ENCODE measurements at regions not wholly inside any gene's neighbourhood (a gene's known extent, or its start where the extent isn't known, plus 50 kb on each side); places are given as distances from the start of the nearest gene placed in this dataset.

DNA sequence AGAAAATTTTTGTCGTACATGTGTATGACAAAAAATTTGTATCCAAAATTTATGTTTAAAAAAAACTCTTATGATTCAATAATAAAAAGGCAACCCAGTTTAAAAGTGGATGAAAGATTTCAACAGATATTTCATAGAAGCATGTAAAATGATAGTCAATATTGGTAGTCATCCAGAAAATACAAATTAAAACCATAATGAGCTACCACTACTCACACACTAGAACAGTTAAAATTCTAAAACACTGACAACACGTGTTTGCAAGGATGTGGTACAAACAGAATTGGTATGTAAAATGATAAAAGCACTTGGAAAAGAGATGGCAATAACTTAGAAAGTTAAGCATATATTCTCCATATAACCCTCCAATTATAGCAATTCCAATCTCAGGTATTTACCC, 303.0 kb upstream of the NR2F2 start:
- Histone ChIP-seq H3K4me1 (no peaks in the 10 kb centered on the region), H3K27ac (no peak overlapping the region), H3K9me3 (no peaks in the 10 kb centered on the region), H3K36me3 (no peaks in the 10 kb centered on the region), H3K4me3 (no peak overlapping the region), H3K27me3 (no peaks in the 10 kb centered on the region)
- no peak for DNase-seq
- intact Hi-C loops (cut with DNase I; ENCODE audit: low total_unique reads): no loop called here
- TF ChIP-seq, protein P1, sequence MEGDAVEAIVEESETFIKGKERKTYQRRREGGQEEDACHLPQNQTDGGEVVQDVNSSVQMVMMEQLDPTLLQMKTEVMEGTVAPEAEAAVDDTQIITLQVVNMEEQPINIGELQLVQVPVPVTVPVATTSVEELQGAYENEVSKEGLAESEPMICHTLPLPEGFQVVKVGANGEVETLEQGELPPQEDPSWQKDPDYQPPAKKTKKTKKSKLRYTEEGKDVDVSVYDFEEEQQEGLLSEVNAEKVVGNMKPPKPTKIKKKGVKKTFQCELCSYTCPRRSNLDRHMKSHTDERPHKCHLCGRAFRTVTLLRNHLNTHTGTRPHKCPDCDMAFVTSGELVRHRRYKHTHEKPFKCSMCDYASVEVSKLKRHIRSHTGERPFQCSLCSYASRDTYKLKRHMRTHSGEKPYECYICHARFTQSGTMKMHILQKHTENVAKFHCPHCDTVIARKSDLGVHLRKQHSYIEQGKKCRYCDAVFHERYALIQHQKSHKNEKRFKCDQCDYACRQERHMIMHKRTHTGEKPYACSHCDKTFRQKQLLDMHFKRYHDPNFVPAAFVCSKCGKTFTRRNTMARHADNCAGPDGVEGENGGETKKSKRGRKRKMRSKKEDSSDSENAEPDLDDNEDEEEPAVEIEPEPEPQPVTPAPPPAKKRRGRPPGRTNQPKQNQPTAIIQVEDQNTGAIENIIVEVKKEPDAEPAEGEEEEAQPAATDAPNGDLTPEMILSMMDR (IDR thresholded peaks at IDR 0.05): no peak
- no peak for TF ChIP-seq POLR2A (IDR thresholded peaks at IDR 0.05)

DNA sequence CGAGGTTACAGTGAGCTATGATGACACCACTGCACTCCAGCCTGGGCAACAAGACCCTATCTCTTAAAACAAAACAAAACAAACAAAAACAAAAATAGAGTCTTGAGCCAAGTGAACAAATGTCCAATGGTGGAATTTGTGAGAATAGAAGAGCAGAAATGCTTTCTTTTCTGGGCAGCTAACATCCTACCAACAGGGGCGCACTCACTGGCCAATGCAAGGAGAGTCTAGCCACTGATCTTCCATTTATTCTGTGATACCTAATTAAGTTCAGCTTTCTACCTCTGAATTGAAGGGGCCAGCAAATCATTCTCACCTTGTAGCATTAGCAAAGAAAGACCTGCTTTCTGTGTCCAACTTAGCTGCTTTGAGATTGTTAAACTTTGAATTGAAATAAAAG, 301.9 kb upstream of the NR2F2 start:
- Histone ChIP-seq H3K4me3 (no peak overlapping the region), H3K4me1 (no peaks in the 10 kb centered on the region), H3K36me3 (no peaks in the 10 kb centered on the region), H3K27ac (no peak overlapping the region), H3K27me3 (no peaks in the 10 kb centered on the region), H3K9me3 (no peaks in the 10 kb centered on the region)
- TF ChIP-seq, protein P1 (IDR thresholded peaks at IDR 0.05): no peak
- no peak for TF ChIP-seq POLR2A (IDR thresholded peaks at IDR 0.05)
- intact Hi-C loops (cut with DNase I; ENCODE audit: low total_unique reads): no loop called here
- no peak for DNase-seq

DNA sequence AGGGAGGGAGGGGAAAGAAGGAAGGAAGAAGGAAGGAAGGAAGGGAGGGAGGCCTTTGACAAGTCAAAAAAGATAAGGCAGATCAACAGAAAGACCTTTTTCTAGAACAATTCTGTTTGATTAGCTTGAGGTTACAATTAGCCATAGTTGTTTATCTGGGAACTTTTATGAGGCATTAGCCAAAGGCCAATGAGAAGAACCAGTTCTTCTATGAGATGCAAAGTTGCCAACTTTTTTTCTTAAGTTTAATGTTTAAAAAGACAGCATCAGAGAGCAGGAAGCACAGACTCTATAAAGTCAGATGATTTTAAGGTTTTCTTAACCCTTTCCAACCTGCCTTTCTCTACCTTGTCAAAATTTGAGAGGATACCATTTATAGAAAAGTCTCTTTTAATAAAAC, 301.3 kb upstream of the NR2F2 start:
- Histone ChIP-seq H3K9me3 (no peaks in the 10 kb centered on the region), H3K4me3 (no peak overlapping the region), H3K27me3 (no peaks in the 10 kb centered on the region), H3K36me3 (no peaks in the 10 kb centered on the region), H3K4me1 (no peaks in the 10 kb centered on the region), H3K27ac (no peak overlapping the region)
- TF ChIP-seq, protein P1 (IDR thresholded peaks at IDR 0.05): no peak
- no peak for TF ChIP-seq POLR2A (IDR thresholded peaks at IDR 0.05)
- intact Hi-C loops (cut with DNase I; ENCODE audit: low total_unique reads): no loop called here
- no peak for DNase-seq

DNA sequence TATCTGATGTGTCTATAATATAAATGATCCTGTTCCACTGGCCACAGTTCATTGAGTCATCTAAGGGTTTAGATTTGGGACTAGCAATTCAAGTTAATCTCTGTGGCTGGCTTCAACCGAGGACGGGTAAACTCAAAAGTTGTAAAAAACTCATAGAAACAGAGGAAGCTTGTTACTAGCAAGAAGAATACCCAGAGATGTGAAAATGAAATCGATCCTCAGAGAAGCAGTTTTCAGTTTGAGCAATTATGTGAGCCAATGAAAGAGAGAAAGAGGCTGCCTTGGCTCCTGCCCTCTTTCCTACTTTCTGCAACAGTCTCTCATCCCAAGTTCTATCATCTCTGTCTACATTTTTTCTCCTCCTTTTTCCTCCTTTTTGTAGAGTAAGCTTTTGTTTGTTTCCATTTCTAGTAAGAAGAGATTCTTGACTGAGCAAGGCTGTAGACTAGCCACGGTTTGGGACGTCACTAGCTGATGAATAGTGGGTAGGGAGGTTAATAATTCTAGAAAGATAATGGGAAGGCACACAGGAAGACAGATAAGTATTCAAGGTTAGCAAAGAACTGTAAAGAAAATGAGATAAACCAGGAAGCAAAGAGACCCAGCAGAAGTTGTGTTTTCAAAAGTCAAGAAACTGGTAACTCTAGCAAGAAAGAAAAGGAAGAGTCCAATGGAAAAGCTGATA, 298.9 kb upstream of the NR2F2 start:
- H3K9me3 ChIP-seq: no peaks in the 10 kb centered on the region
- no peak overlapping the region for H3K27ac ChIP-seq
- H3K36me3 ChIP-seq: no peaks in the 10 kb centered on the region
- H3K4me3 ChIP-seq: no peak overlapping the region
- DNase-seq: no peak
- H3K27me3 ChIP-seq: no peaks in the 10 kb centered on the region
- TF ChIP-seq, protein P1 (IDR thresholded peaks at IDR 0.05): no peak
- TF ChIP-seq POLR2A (IDR thresholded peaks at IDR 0.05): no peak
- H3K4me1 ChIP-seq: no peaks in the 10 kb centered on the region
- intact Hi-C loops (cut with DNase I; ENCODE audit: low total_unique reads): no loop called here

DNA sequence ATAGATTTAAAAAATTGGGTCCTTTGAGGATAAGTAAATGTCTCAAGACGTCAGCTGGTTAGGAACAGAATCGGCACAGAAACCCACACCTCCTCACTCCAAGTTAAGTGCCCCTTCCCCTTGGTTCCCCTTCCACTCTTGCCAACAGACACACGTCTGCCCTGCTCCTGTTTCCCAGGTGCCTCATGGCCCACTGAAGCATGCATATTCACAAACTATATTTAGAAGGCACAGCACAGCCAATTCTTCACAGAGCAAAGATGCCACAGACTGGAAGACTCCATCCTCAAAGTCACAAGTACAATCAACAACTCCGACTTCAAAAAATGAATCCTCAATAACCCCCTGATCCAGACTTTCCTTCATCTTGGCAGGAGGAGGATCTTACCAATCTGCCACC, 295.4 kb upstream of the NR2F2 start:
- Histone ChIP-seq H3K36me3 (no peaks in the 10 kb centered on the region), H3K4me3 (no peak overlapping the region), H3K27me3 (no peaks in the 10 kb centered on the region), H3K27ac (no peak overlapping the region), H3K9me3 (no peaks in the 10 kb centered on the region), H3K4me1 (no peaks in the 10 kb centered on the region)
- intact Hi-C loops (cut with DNase I; ENCODE audit: low total_unique reads): no loop called here
- TF ChIP-seq, protein P1 (IDR thresholded peaks at IDR 0.05): no peak
- no peak for TF ChIP-seq POLR2A (IDR thresholded peaks at IDR 0.05)
- DNase-seq: no peak

Measured in uterus (tissue), 3 donors.